Psoas muscle (tissue), 7 donors: ENCODE measurements at regions not wholly inside any gene's neighbourhood (a gene's known extent, or its start where the extent isn't known, plus 50 kb on each side); places are given as distances from the start of the nearest gene placed in this dataset.

Source experiments
- ATAC-seq, 4 donors: fragments of 200-7000 bp; cut with Tn5 transposase; one replicate each; pipeline ENCODE4 v1.9.1; 2020; ENCODE audit warnings: moderate library complexity in 3 of 4, mild to moderate bottlenecking in 2 of 4
- DNase-seq, 2 donors: peaks; one replicate each; pipeline ENCODE4 v3.0.0-alpha.2; 2020
- H3K27ac ChIP-seq: fragments of 200-600 bp; one replicate; pipeline ENCODE4 v1.8.0; 2022
- H3K27me3 ChIP-seq, 3 donors: fragments of 200-600 bp in 1 of 3; one replicate each; pipeline versions ENCODE4 v1.6.1 to v1.8.0; 2013 to 2022; ENCODE audit warnings: low read length in 2 of 3, mild to moderate bottlenecking in 2 of 3, moderate library complexity in 1 of 3; ENCODE audit not compliant: insufficient read depth in 3 of 3
- H3K36me3 ChIP-seq, 2 donors: fragments of 200-600 bp in 1 of 2; one replicate each; pipeline versions ENCODE4 v1.6.1 to v1.8.0; 2013 to 2022; ENCODE audit warnings: low read depth in 1 of 2, mild to moderate bottlenecking in 1 of 2, moderate library complexity in 1 of 2; ENCODE audit not compliant: insufficient read depth in 1 of 2
- H3K4me1 ChIP-seq: fragments of 200-600 bp; one replicate; pipeline ENCODE4 v1.8.0; 2022
- H3K4me3 ChIP-seq: fragments of 200-600 bp; one replicate; pipeline ENCODE4 v1.8.0; 2022; ENCODE audit warnings: mild to moderate bottlenecking
- H3K9me3 ChIP-seq: fragments of 200-600 bp; one replicate; pipeline ENCODE4 v1.8.0; 2022
- CTCF ChIP-seq: fragments of 200-600 bp; IDR thresholded peaks from one replicate; pipeline ENCODE4 v1.8.0; 2022; ENCODE audit warnings: antibody characterized with exemption
- WGBS, 3 donors: extraction: QIAGEN DNeasy Blood & Tissue Kit; methylation state at CpG; one replicate each; pipeline versions ENCODE4 v1.1.6 to v1.1.7; 2013; 5-methylcytosine and 5-hydroxymethylcytosine counted together
- intact Hi-C, 2 donors: fragments of 100-400 bp; cut with DNase I; formaldehyde crosslinking; loops; one replicate each; pipeline versions ENCODE4 v1.11.0 to v1.14.2; 2022
- donor health status: healthy with polysubstance abuse.
- donor health status: DM: no; HTN: no; CAD: no; lungs with moderate emphysema.
- donor health status: Bipolar disorder and iron deficiency.
- donor health status: healthy.
- donor health status: DM: yes; HTN: yes; CAD: no.
- donor health status: DM: no; HTN: no; CAD: no.
- donor health status: DM: yes; HTN: yes; CAD: no.

GRCh38 chr16:79403534-79403933, 197.0 kb downstream of the MAF start:
- Histone ChIP-seq H3K36me3 (no peaks in the 10 kb centered on the region), H3K9me3 (no peaks in the 10 kb centered on the region), H3K4me3 (no peak overlapping the region), H3K4me1 (no peaks in the 10 kb centered on the region), H3K27ac (no peak overlapping the region), H3K27me3 (no peaks in the 10 kb centered on the region)
- ATAC-seq: no peak
- 83 to 88% (median 86%) methylated on average over 4 of the region's 4 CpGs for WGBS, 3 donors
- DNase-seq: no peak
- intact Hi-C loops: no loop called here
- no peak for TF ChIP-seq CTCF

- DNase-seq (no peak), ATAC-seq (no peak)
- TF ChIP-seq CTCF: no peak
- 78 to 81% (median 79%) methylated on average over 6 of the region's 6 CpGs for WGBS, 3 donors
- Histone ChIP-seq H3K27me3 (no peaks in the 10 kb centered on the region), H3K4me3 (no peak overlapping the region), H3K9me3 (no peaks in the 10 kb centered on the region), H3K27ac (no peak overlapping the region), H3K36me3 (no peaks in the 10 kb centered on the region), H3K4me1 (no peaks in the 10 kb centered on the region)
- intact Hi-C loops: no loop called here
Measured at GRCh38 chr16:79402920-79403319, 197.6 kb downstream of the MAF start.

- TF ChIP-seq CTCF: no peak
- Histone ChIP-seq H3K9me3 (no peaks in the 10 kb centered on the region), H3K4me1 (no peaks in the 10 kb centered on the region), H3K27ac (no peak overlapping the region), H3K27me3 (no peaks in the 10 kb centered on the region), H3K4me3 (no peak overlapping the region), H3K36me3 (no peaks in the 10 kb centered on the region)
- intact Hi-C loops: no loop called here
- no peak for DNase-seq
- peak in 1 of 4 donors; percentile 11 for ATAC-seq
- 87 to 90% (median 90%) methylated on average over 5 of the region's 5 CpGs for WGBS, 3 donors
Measured at GRCh38 chr16:79402356-79402755, 198.2 kb downstream of the MAF start.

GRCh38 chr16:79401782-79402181, 198.8 kb downstream of the MAF start:
- no peak for TF ChIP-seq CTCF
- WGBS, 3 donors: 74 to 94% (median 83%) methylated on average over 1 of the region's 1 CpG
- Histone ChIP-seq H3K36me3 (no peaks in the 10 kb centered on the region), H3K4me1 (no peaks in the 10 kb centered on the region), H3K4me3 (no peak overlapping the region), H3K27me3 (no peaks in the 10 kb centered on the region), H3K27ac (no peak overlapping the region), H3K9me3 (no peaks in the 10 kb centered on the region)
- no peak for DNase-seq
- intact Hi-C loops: no loop called here
- no peak for ATAC-seq

GRCh38 chr16:79401157-79401556, 199.4 kb downstream of the MAF start:
- 89 to 91% (median 90%) methylated on average over 4 of the region's 4 CpGs for WGBS, 3 donors
- Histone ChIP-seq H3K4me3 (no peak overlapping the region), H3K27me3 (no peaks in the 10 kb centered on the region), H3K27ac (no peak overlapping the region), H3K36me3 (no peaks in the 10 kb centered on the region), H3K9me3 (no peaks in the 10 kb centered on the region), H3K4me1 (no peaks in the 10 kb centered on the region)
- intact Hi-C loops: no loop called here
- ATAC-seq: no peak
- TF ChIP-seq CTCF: no peak
- DNase-seq: no peak
